HL-60/S4 treated with retinoic acid at 250 ng/mL for 4 days and 3 days (cell line): ENCODE measurements at regions not wholly inside any gene's neighbourhood (a gene's known extent, or its start where the extent isn't known, plus 50 kb on each side); places are given as distances from the start of the nearest gene placed in this dataset.
"Not testable (repeated sequence)": the region's sequence is repeated elsewhere in the genome, so short reads cannot be mapped to it uniquely, and the experiment has no call there.

Source experiments
- in situ Hi-C: fragments of 300-500 bp; cut with MboI; formaldehyde crosslinking; loops from 2 replicates; pipeline ENCODE4 v1.7.0; 2022; ENCODE audit warnings: low sequenced_read_pairs

DNA sequence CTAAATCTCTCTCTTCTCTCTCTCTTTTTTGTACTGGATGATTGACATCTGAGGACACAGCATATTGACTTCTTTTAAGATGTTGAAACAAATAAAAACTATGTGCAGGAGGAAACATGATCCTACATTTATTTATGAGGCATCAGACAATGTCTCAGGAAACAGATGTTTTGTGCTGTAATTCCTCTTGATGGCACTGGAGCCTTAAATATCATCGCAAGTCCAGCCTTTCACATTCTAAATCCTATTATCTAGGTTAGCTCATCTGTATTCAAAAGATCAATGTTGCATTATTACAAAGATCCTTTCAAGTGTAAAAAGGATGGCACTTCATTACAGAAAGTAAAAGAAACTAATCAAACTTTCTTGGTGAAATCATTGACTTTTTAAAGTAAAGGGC, 63.9 kb downstream of the MAT2B start:
- in situ Hi-C loops = no loop called here

DNA sequence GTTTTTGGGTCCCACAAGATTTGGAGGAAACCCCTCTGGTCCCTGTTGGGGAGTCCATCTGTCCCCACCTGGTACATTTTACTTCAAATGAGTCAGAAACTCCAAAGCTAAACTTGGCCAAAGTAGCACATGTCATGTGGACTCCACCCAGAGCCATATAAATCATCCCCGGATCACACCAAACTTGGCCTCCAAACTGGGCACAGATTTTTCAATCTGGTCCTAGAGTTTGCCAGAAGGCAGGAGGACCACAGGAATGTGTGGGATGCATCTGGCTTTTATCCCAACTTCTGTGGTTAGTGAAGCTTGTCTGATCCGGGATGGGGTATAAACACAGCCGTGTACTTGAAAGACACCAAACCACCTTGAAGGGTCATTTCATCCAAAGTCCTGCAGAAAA, 66.3 kb downstream of the MAT2B start:
- in situ Hi-C loops = no loop called here

DNA sequence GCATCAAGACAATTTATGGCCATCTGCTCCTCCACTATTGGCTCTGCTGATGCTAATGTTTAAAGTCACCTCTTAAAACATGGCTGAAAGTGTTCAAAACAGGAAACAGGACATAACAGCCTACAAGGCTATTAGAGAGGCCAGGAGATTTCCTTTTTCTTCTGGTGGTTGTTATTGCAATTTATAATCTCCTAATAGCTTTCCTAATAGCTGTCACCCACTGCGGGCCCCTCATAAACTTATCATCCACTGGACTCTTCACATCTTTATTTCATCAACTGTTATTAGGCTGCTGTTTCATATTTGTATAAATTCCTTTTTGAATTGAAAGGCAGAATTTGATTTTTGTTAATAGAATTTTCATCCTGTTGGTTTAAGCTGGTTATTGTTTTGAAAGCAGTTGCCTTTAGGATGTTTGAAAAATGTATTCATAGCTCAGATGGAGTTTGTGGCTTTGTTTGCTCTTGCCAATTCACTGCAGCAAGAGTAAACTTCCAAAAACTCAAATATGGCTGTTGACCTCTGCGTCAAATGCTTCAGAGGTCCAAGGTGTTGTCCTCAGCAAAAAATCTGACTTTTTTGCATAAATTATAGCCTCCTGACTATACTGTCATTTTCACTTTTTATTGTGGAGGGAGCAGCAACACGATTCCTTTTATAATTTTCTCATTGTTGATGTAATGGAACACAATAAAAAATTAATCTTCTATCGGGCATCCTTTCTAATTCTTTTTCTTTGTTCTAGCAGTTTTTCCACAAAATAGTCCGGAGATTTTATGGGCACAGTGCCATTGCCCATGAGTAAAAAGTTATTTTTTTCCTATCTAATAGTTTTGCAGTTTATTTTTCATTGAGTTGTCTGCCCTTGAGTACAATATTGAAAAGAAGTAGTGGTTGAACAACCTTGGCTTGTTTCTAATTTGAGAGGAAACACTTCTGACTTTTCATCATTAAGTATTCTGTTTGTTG, 69.3 kb downstream of the MAT2B start:
- in situ Hi-C loops = no loop called here

DNA sequence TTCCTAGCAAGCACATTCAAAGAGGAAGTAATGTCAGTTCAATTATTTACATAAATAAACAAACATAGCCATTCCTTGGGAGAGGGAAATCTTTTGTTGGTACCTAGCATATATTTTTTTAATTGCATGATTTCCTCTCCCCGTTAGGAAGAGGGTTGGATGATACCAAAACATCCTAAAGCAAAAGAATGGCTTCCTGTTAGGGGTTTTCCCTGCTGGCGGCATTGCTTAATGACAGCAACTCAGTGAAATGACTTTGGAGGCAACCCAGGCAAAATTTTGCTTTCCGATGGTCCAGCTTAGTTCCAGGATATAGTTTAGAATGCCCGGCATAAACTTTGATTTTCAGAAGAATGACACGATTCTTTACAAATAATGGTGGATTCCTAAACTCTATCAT, 73.2 kb downstream of the MAT2B start:
- in situ Hi-C loops = no loop called here

DNA sequence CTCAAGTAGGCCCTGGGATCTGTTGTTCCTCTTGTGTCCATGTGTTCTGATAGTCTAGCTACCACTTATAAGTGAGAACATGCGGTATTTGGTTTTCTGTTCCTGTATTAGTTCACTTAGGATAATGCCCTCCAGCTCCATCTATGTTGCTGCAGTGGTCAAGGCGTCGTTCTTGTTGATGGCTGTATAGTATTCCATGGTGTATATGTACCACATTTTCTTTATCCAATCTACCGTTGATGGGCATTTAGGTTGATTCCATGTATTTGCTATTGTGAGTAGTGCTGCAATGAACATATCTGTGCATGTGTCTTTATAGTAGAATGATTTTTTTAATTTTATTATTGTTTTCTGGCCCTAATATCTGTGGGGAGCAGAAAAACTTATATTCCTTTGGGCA, 74.3 kb downstream of the MAT2B start:
- in situ Hi-C loops = no loop called here

DNA sequence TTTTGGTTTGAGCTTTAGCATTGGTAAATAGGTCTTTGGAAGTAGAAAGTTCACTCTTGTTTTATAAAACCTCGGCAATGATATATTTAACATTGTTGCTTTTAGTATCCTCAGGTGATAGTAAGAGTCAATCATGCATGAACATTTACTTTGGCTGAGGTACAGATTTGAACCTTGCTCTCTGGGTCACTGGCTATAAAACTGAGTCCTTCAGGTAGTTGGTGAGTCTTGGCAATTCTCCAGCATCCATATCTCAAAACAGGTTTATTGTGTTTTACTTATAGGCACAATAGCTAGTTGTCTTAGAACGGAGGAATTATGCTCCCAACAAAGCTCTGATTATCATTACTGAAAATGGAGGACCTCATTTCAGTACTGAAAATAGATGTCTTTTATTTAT, 75.1 kb downstream of the MAT2B start:
- in situ Hi-C loops = no loop called here

DNA sequence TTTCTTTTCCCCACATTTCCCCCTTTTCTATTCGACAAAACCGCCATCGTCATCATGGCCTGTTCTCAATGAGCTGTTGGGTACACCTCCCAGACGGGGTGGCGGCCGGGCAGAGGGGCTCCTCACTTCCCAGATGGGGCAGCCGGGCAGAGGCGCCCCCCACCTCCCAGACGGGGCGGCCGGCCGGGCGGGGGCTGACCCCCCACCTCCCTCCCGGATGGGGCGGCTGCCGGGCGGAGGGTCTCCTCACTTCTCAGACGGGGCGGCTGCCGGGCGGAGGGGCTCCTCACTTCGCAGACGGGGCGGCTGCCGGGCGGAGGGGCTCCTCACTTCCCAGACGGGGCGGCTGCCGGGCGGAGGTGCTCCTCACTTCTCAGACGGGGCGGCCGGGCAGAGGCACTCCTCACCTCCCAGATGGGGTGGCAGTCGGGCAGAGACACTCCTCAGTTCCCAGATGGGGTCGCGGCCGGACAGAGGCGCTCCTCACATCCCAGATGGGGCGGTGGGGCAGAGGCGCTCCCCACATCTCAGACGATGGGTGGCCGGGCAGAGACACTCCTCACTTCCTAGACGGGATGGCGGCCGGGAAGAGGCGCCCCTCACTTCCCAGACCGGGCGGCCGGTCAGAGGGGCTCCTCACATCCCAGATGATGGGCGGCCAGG, 78.2 kb downstream of the MAT2B start:
- in situ Hi-C loops = not testable (repeated sequence)

DNA sequence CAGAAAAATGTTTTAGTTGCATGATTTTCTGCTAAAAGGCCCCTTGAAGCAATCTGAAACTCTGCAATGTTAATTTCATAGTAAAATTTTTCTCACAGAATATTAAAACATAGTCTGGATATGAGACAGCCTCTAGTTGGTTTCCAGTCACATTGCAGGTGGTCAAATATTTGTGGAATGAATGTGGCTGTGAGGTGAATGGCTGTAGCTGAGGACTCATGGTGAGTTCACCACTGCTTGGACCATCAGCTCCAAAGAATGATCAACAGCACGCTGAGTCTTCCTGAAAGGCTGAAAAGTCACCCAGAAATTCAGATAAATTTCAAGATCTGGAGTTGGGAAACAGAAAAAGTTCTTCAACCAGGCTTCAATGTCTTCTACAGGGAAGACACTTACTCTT, 79.8 kb downstream of the MAT2B start:
- in situ Hi-C loops = no loop called here

DNA sequence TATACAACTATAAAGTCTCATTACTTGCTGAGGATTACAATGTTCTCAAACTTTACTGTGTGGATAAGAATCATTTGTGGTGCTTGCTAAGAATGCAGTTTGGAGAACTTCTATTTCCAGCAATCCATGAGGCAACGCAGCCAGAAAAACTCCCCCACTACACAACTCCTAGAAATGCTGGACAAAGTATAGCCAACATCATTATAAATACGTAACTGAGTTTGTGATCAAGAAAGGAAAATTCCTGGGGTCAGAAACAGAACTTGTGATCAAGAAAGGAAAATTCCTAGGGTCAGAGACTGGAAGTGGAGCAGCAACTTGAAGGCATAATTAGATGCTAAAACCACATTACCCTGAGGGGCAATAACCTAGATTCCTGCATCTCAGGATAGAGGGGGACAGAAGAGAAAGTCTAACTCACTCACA, 81.1 kb downstream of the MAT2B start:
- in situ Hi-C loops = no loop called here

DNA sequence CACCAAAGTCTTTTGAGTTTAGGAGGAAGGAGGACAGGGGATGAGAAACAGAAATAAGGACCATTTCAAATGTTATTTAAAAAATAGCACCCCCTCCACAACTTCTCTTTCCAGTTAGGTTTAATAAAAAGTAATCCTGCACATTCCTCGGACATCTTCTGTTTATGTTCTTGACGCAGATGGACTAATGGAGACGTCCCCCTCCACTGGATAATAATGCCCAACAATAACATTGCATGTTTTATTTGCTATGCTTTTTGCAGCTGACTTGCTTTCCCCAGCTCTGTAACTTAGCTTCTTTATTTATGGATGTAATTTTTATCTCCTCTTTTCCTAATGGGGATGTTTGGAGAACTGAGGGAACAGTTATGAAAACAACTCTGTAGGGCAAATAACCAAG, 89.5 kb downstream of the MAT2B start:
- in situ Hi-C loops = no loop called here

DNA sequence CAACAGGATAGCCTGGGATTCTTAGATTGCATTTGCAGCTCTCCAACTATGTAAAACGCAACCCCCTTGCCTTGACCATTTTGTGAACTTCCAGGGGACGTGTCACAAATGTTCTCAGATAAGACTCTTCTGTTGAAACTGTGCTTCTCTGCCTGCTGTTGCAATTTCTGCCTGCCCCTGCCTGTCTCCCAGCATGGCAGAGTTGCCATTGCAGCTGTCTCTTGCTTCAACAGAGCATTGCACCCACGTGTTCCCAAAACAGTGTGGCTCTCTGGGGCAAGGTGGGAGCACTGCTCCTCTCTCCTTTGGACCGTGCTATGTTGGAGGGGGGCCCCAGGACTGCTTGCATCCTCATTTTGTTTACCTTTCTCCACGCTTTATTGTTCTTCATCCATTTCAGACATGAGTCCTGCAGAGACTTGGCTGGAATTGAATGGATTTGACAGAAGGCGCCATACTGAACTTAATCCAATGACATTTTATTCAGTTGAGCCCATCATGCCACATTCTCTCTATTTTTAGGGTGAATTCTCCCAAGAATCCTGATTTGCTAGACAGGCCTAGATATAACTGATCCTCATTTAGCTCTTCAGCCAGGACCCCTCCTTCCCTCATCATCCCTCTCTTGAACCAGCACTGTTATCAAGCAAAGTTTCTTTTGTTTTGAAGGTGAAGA, 90.7 kb downstream of the MAT2B start:
- in situ Hi-C loops = no loop called here

DNA sequence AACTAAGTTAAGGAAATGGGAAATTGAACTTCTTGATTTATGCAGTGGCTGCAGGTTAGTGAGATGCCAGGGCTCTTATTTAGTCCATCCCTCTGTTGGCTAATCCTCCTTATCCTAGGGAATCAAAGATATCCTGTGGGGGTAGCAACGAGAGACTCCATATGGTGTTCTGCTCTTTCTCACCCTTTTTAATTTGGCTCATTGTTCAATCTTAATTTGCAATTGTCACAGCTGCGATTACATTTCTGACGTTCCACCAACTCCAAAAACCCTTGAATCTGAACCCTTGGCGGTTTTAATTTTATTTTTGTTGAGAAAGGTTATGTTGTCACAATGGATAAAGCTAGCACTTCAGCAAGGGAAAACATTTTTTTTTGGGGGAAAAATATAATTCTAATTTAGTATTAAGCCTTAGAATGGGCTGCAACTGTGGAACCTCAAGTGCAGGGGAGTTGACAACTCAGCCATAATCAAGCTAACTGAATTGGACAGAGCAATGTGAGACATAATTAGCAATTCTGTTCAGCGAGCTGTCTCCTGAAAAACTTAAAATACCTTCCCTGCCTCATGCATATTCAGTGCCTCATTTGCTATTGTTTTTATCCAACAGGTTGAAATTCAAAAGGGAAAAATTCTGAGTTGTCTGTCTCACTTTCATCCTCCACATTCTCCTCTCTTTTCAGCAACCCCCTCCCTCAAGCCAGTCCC, 91.3 kb downstream of the MAT2B start:
- in situ Hi-C loops = no loop called here

DNA sequence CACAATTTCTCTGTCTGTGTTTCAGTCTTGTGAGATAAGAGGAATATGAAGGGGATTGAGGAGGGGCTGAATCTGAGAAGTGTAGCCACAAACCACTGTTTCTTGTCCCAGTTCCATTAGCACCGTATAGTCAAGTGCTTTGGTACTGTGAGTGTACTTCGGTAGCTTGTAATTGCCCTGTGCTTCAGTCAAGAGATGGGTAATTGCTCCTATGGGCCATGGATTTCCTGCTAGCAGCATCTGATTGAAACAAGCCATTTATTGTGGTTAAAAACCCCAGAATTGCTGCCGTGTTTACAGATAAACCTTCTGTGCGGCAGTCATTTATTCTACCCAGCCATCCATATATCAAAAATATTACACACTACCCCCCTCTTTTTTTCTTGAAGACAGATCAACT, 98.6 kb downstream of the MAT2B start:
- in situ Hi-C loops = no loop called here

DNA sequence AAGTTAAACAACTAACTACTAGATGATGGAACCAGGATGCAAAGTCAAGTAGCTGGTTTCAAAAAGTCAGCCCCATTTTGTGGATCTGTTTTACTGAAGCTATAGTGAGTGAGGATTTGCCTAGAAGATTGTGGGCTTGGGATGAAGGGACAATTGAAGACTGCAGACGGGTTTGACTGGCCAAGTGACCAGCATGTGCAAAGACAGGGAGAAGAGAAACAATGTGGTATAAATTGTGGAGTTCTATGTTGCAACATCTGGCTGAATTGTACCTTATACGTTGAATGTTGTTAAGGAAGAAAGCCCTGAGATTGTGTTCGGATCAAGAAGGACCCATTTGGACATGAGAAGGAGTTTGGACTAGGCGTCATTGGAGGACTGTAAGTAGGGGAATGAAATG, 101.8 kb downstream of the MAT2B start:
- in situ Hi-C loops = no loop called here

DNA sequence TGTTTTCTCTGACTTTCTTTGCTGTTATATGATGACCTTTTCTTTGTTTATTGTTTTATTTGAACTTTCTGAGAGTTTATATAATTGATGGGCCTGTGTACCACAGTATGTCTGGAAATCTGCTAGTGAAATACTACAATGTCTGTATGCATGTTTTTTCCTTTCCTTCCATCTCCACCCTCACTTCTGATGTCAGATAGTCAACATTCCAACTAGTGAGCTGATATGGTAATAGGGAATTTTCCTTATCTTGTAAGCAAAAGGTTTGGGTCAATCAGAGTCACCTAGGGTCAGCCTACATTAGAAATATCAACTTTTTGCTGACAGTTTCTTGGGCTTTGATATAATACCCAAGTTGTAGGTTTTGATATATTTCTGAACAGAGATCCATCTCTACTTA, 103.2 kb downstream of the MAT2B start:
- in situ Hi-C loops = no loop called here

DNA sequence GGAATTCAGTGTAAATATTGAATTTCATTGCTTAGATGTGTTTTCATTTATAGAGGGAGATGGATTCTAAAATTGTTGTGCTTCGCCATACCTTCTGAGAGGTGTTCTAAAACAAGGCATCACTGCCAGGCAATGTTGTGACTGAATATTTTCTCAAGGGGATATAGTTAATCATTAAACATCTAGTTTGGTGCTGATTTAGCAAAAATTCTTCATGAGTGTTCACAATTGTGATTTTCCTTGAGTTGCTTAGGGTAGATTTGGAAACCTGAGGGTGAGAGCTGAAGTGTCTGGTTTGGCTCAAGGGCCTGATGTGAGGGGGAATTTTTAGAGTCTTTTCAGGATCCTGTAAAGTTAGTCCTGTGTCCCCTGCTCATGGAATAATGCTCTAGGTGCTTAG, 104.5 kb downstream of the MAT2B start:
- in situ Hi-C loops = no loop called here

DNA sequence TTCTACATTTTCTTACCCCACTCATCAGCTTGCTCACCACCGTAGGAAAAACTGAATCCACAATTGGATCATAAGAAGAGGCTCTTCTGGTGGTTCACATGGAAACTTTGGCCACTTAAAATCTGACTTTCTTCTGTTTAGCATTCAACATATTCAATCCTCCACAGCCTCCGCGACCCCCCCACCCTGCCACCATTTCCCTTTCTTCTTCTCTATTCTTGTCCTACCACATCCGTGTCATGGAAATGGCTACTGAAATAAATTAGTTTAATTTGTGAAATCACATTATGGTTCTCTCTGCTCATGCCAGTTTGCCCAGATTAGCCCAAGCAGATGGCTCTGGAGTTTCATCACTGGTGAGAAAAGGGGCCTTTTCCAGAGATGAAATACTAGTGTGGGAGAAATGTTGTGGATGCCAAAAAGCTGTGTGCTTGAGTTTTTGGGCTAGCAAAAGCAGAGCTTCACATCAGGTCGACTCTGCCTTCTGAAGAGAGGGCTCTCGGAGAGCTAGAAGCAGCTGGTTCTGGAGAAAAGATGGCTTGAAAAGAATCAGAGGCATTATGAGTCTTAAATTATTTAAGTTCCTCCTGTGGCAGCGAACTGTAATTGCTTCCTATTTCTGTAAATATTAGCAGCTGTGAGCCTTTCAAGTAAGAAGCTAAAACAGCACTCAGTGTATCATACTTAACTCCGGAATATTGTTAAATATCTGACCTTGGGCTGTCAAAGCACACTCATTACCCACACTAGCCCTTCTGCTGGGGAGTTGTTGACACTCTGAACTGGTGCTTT, 107.1 kb downstream of the MAT2B start:
- in situ Hi-C loops = no loop called here

DNA sequence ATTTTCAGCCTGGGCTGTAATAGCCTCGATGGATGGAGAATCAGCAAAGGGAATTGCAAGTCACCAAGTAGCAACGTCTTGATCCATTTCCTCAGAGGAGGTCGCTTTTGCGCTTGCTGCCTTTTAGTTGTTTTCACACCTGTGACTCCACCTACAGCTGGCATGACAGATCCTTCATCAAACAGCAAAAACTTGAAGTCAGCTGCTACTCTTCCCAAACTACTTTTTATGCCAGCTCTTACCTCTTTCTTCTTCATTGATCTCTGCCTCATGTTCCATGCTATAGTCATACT, 107.7 kb downstream of the MAT2B start:
- in situ Hi-C loops = no loop called here

DNA sequence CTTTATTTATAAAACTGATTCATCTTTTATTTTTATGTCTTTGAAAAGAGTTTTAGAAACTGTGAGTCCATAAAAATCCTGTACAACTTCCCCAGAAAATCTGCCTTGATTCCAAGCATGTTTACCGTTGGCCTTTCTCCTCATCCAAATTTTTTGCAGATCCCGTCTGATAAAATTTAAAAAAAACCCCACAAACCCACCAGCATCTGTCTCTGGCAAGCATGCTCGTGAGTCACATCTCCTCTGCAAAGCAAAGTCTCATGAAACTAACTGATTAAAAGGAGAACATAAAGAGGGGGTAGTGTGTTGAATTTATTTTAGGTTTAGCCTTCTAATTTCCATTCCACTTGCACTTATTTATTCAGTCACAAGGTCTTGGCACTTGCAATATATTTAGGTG, 109.4 kb downstream of the MAT2B start:
- in situ Hi-C loops = no loop called here

DNA sequence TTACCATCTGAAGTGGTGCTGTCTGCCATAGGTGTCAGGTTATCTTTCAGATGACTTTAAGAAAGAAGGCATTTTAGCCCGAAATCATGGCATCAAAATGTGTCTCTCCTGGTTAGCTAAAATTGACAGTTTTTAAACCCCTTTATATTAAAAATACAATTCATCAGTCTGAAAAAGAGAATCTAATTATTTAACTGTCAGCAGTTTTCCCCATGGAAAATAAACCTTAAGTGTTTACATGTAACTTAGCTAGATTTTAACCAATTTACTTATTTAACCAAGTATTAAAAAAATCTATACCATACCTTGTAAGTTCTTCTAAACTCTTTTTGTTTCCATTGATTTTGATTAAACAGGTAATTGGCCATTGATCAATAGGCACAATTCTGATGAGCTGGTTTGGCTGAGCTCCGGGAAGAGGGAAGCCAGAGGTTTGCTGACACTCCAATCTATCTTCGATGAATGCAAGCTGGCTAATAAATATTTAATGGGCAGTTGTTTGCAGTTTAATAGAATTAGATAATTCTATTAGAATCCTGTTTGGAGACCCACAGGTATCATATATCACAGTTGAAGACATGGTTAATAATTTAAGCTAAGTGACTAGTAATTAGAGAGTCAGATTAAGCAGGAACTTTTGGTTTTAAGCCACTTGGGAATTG, 114.0 kb downstream of the MAT2B start:
- in situ Hi-C loops = no loop called here
